HL-60/S4 treated with retinoic acid at 250 ng/mL for 4 days and 3 days (cell line): ENCODE measurements at regions not wholly inside any gene's neighbourhood (a gene's known extent, or its start where the extent isn't known, plus 50 kb on each side); places are given as distances from the start of the nearest gene placed in this dataset.

ENCODE experiments used
- in situ Hi-C: fragments of 300-500 bp; cut with MboI; formaldehyde crosslinking; loops from 2 replicates; pipeline ENCODE4 v1.7.0; 2022; ENCODE audit warnings: low sequenced_read_pairs

- in situ Hi-C loops = loop anchor here (5.0 kb wide), 1 partner anchor 142 kb away; no protein-coding TSS in a partner anchor
These were observed 64.5 kb upstream of the USP24 start for GRCh38 chr1:55279627-55280026.

GRCh38 chr1:55278378-55278777 lies 63.2 kb upstream of the USP24 start:
- in situ Hi-C loops = loop anchor here (5.0 kb wide), 1 partner anchor 141 kb away; no protein-coding TSS in a partner anchor

GRCh38 chr1:55277377-55278130 lies 62.4 kb upstream of the USP24 start:
- in situ Hi-C loops = loop anchor here (5.0 kb wide), 1 partner anchor 140 kb away; no protein-coding TSS in a partner anchor

- in situ Hi-C loops = loop anchor here (5.0 kb wide), 1 partner anchor 140 kb away; no protein-coding TSS in a partner anchor
These were observed 61.7 kb upstream of the USP24 start for GRCh38 chr1:55276671-55277376.

GRCh38 chr1:55275941-55276341 lies 60.8 kb upstream of the USP24 start:
- in situ Hi-C loops = loop anchor here (5.0 kb wide), 1 partner anchor 139 kb away; no protein-coding TSS in a partner anchor

GRCh38 chr1:55275151-55275748 lies 60.1 kb upstream of the USP24 start:
- in situ Hi-C loops = loop anchor here (5.0 kb wide), 1 partner anchor 138 kb away; no protein-coding TSS in a partner anchor

GRCh38 chr1:55272994-55273393 lies 57.8 kb upstream of the USP24 start:
- in situ Hi-C loops = no loop called here
